CD4-positive, alpha-beta T cell treated with Interleukin-17A for 1 hour (primary cell): ENCODE measurements at regions not wholly inside any gene's neighbourhood (a gene's known extent, or its start where the extent isn't known, plus 50 kb on each side); places are given as distances from the start of the nearest gene placed in this dataset.
"Not testable (repeated sequence)": the region's sequence is repeated elsewhere in the genome, so short reads cannot be mapped to it uniquely, and the experiment has no call there.

Source experiments
- DNase-seq: peaks from one replicate; pipeline ENCODE4 v3.0.0-alpha.2; 2020

- no peak for DNase-seq
Observed at GRCh38 chr18:73163236-73163635, 295.4 kb upstream of the NETO1 start.

DNA sequence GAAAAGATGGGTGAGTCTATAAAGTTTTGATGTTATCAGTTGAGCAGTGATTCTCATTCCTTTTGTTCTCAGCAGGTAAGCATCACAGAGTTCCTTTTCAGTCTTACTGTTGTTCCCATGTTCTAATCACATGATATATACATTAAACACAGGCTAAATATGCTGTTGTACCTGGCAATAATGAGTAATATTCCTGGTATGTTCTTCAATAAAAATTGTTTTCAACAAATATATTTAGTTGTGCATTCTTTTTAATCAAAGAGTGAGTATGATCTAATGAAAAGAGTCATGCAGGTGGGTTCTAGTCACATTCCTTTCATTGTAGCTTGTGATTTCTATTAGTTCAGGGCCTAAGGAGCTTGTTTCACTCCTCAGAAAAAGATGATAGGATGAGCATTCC, 288.3 kb upstream of the NETO1 start:
- DNase-seq: no peak

DNA sequence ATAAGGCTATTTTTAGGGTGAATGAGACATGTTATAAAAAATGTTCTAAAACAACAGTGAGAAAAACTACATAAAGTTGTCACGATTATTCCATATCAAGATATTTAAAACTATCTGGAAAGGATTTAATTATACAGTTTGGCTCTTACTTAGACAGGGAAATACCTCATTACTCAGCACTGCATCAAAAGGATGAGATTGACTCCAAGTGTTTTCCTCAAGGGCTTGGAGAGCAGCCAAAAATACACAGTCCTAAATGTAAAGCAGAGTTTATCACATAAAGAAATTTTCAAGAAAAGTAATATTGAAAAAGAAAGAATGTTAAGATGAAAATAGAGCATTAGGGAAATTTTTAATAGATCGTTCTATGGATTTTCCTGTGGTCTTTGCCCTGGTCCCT, 285.5 kb upstream of the NETO1 start:
- no peak for DNase-seq

DNA sequence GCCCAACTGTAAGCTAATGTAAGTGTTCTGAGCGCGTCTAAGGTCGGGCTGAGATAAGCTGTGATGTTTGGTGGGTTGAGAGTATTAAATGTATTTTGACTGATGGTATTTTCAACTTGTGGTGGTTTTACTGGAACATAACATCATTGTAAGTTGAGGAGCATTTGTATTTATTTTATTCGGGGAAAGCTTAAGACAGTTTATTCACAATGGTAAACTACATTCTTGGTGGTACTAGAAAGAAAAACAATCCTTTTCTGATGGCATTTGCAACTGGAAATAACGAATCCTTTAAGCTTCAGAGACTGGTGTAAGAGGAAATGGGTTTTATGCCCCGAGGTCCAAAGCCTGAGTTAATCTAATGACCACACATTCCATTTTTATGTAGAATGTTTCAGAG, 283.3 kb upstream of the NETO1 start:
- DNase-seq: no peak

GRCh38 chr18:73150199-73150598, 282.4 kb upstream of the NETO1 start:
- no peak for DNase-seq

GRCh38 chr18:73147590-73147989, 279.8 kb upstream of the NETO1 start:
- no peak for DNase-seq

GRCh38 chr18:73144030-73144429, 276.2 kb upstream of the NETO1 start:
- no peak for DNase-seq

DNA sequence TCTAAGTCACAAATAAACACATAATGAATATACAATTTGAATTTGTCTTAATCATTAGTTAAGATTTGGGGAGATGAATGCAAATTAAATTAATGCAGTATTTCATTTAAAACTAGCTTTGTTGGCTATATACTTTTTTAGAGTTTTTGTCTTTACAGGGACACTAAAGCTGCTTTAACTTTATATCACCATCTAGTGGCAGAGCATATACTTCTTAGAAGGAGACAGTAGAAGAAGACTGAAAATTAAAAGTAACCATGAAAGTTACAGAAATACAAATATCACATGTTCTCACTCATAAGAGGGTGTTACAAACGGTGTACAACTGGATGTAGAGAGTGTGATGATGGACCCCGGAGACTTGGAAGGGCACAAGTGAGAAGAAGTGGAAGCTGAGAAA, 268.3 kb upstream of the NETO1 start:
- no peak for DNase-seq

DNA sequence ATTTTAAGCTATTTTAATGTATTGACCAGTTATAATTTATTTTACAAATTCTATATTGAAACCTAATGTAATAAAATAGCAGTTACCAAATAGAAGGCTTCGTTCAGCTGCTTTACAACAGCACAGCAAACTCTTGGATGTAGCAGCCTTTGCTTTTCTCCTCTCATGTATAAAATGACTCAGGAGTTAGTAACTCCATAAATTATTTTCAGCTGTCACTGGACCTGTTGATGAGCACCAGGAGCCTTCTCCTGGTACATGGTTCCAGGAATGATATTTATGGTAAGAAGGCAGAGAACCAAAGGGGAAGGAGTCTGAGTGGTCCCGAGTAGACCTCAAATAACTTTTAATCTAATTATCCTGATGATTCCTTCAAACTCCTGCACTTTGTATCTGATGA, 256.4 kb upstream of the NETO1 start:
- DNase-seq: no peak

DNA sequence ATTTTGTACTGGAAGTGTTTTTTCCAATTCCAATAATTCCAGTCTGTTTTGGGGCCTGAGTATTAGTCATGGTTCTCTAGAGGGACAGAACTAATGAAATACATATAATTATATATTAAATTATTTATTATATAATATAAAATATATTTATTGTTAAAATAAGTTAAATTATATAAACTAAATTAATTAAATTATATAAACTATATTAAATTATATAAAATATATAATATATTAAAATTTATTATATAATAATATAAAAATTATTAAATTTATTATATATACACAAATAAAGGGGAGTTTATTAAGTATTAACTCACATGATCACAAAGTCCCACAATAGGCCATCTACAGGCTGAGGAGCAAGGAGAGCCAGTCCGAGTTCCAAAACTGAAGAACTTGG, 253.4 kb upstream of the NETO1 start:
- DNase-seq: no peak

GRCh38 chr18:73120626-73121025, 252.8 kb upstream of the NETO1 start:
- no peak for DNase-seq

DNA sequence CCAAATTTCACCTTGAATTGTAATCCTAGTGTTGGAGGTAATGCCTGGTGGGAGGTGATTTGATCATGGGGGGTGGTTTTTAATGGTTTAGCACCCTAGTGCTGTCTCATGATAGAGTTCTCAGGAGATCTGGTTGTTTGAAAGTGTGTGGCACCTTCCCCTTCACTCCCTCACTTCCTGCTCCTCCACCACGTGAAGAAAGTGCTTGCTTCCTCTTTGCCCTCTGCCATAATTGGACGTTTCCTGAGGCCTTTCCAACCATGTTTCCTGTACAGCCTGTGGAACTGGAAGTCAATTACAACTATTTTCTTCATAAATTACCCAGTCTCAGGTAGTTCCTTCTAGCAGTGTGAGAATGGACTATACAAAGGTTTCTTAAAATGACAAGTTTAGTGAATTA, 251.8 kb upstream of the NETO1 start:
- no peak for DNase-seq

DNA sequence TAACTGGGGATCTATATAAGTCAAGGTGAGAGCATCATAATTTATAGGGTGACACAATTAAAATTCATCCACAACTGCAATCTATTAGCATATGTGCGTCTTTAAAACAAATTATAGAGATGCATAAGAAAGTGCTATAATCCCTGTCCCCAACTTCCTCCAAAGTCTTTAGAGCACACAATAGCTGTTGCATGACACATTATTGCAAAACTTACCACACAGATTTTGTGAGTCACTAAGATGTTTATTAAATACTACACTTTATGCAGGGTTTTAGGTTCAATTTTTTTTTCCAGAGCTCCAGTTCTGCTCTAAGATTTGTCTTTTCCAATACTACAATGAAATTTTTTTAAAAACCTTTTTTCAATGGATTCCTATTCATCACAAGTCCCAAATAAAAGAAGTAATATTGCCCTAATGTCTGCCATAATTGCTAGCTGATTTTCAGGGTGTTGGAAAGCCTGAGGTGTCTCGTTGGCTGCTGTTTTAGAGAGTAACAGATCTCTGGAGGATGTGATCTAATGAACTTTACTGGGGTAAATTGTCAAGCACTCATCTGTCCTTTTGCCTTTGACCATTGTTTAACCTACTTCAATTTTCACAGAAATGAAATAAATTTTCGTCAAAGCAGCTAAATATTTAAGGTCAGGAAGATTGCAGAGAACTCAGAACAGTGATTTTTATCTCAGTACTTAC, 250.5 kb upstream of the NETO1 start:
- DNase-seq: no peak

DNA sequence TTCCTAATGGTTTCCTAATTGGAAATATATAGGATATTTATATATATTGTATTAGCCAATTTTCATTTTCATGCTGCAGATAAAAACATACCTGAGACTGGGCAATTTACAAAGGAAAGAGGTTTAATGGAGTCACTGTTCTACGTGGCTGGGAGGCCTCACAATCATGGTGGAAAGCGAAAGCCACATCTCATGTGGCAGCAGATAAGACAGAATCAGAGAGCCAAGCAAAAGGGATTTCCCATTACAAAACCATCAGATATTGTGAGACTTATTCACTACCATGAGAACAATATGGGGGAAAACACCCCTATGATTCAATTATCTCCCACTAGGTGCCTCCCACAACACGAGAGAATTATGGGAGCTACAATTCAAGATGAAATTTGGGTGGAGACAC, 242.5 kb upstream of the NETO1 start:
- no peak for DNase-seq

DNA sequence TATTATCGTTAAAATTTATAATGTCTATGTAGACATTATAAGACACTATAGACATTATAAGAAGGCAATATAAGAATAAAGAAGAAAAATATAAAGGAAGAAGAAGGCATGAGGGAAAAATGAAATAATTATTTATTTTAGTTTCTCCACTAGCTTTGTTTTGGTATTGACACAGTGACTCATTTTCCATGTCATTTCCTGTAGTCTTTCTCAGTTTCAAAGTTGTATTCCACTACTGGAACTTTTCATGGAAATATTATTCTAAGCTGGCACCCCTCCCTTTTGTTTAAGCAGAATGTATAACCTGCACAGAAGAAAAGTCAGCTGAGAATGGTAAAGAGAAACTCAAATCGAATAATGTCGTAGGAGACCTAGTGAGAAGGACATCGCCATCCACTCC, 234.2 kb upstream of the NETO1 start:
- DNase-seq: no peak

DNA sequence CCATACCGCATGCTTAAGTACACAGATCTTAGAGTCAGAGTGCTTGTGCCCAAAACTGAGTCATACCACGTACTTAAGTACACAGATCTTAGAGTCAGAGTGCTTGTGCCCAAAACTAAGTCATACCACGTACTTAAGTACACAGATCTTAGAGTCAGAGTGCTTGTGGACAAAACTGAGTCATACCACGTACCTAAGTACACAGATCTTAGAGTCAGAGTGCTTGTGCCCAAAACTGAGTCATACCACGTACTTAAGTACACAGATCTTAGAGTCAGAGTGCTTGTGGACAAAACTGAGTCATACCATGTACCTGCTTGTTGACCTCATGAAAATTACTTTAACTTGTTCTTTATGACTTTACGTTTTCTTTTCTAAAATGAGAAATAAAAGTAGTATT, 233.7 kb upstream of the NETO1 start:
- DNase-seq: not testable (repeated sequence)

DNA sequence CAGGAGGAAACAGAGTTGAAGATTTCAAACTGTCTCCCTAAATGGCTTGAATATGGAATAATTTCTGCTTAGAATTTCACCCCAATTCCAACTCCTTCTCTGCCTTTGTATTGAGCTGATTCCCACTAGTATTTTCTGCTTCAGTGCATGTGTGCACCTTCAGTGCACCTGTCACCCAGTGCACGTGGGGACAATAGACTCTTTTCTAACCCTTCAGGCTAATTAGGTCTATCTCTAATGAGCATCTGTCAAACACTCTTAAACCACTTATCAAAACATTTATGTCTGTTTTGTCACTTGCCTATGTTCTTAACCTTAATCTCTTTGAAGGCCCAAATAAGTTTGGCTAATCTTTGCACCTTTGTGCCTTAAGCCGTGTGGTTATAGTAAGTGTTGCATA, 232.0 kb upstream of the NETO1 start:
- DNase-seq: no peak

DNA sequence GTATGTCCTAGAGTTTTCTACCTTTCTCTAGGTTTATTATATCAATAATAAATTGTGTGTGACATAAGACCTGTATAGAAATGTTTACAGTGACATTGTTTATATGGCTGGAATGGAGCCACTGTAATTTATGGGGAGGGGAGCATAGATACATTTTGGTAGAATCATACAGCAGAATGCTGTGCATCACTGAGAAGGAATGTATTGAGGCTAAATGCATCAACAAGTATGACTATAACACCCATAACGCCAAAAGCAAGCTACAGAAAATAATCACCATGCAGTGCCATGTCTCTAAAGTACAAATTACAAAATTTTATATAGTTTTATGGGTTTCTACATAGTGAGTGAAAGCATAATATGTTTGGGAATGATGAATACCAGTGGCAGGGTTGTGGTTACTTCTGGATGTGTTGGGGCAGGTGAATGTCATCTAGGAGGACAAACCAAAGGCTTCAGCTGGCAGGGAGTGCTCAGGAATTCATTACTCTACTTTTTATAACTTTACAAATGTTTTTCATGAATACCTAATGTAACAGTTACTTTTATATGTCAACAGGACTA, 226.0 kb upstream of the NETO1 start:
- no peak for DNase-seq

DNA sequence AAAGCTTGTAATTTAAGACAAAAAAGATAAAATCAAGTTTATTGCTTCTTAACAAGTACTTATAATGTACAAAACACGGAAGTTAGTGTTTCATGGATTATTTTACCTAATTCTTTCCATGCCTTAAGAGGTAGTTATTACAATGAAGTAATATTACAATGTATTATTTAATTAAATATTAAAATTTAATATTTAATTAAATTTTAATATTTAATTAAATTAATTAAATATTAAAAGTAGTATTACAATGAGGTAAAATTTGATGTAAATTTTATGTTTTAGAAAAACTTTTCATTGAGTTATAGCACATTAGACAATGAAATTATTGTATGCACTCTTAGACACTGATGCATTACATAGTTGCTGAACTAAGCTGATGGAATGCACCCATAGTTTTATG, 220.7 kb upstream of the NETO1 start:
- DNase-seq: no peak

- no peak for DNase-seq
Observed at GRCh38 chr18:73087282-73087977, 219.6 kb upstream of the NETO1 start.

DNA sequence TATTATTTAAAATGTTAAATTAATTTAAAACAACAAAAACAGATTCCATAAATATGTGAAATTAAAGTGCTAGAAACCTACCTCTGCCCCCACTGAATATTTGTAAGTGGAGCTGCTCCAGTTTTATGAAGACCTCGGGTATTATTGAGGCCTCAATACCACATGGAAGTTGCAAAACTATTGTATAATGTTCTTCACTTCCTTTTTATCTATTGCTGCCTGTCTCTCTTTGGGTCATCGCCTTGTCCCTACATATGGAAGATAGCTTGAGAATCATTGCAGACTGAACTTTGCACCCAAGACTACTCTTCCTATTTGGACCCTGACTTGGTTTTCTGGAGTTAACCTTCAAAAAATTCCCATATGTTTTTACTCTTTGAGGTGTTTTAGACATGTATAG, 212.1 kb upstream of the NETO1 start:
- DNase-seq: no peak

DNA sequence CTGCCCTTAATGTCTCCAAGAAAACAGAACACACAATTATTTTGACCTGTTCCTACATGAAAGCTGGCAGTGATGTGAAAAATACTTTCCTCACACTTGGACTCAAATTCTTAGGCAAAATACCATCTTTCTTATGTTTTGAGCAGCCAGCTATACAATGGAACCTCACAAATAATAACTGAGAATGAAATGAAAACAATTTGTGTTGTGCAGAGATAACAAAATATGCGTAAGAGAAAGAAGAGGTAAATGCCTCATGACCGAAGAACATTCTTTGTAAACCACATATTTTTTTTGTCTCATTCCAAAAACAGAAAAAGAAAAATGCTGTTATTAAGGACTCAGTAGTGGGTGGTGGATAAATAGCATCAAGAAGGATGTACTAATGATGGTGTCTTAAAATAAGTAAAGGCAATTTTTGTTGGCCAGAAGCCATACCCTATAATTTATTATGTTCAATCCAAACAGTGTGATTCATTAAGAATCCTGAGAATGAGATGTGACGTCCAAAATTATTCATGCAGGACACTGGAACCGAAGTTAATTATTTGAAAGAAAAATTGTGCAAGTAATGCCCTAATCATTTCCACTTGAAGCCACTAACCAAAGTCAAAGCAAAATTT, 193.0 kb upstream of the NETO1 start:
- no peak for DNase-seq

- DNase-seq: no peak
Observed at GRCh38 chr18:73059280-73059679, 191.5 kb upstream of the NETO1 start.

- no peak for DNase-seq
Observed at GRCh38 chr18:73047688-73048087, 179.9 kb upstream of the NETO1 start.
